Left forelimb (tissue), 1 donor: ENCODE measurements at regions not wholly inside any gene's neighbourhood (a gene's known extent, or its start where the extent isn't known, plus 50 kb on each side); places are given as distances from the start of the nearest gene placed in this dataset.
"Not testable (repeated sequence)": the region's sequence is repeated elsewhere in the genome, so short reads cannot be mapped to it uniquely, and the experiment has no call there.

Experiments
- DNase-seq: peaks from one replicate; pipeline ENCODE4 v3.0.0-alpha.2; 2018; ENCODE audit warnings: low spot score

DNA sequence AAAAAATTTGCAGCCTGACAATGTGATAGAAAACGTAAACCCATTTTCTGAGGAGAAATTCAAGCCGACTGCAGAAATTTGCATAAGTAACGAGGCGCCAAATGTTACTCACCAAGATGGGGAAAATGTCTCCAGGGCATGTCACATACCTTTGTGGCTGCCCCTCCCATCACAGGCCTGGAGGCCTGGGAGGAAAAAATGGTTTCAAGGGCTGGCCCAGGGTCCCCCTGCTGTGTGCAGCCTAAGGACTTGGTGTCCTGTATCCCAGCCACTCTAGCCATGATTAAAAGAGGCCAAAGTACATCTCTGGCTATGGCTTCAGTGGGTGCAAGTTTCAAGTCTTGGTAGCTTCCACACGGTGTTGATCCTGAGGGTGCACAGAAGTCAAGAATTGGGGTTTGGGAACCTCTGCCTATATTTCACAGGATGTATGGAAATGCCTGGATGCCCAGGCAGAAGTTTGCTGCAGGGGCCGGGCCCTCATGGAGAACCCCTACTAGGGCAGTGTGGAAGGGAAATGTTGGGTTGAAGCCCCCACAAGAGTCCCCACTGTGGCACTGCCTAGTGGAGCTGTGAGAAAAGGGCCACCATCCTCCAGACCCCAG, 1842.3 kb downstream of the PCDH9 start:
- no peak for DNase-seq

- DNase-seq: no peak
Observed at GRCh38 chr13:65378943-65379519, 1851.1 kb downstream of the PCDH9 start.

DNA sequence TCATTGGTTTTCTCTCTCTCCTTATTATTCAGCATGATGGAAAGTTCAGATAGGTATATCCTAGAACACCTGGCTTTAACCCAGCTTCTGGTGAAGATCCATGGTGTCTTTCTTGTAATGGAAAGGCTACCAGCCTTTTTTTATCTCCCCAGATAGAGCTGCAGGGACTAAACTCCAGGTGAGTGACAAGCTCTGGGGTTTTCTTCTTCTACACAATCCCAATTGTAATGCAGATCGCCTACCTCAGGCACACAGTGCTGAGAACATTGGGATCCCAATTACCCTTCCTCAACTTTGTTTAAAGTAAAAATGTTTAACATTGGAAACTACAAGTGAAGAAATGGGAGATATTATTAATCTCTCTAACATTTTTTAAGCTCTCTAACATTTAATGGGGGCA, 1851.7 kb downstream of the PCDH9 start:
- no peak for DNase-seq

GRCh38 chr13:65368832-65369231, 1861.3 kb downstream of the PCDH9 start:
- DNase-seq: no peak

GRCh38 chr13:65353951-65354350, 1876.2 kb downstream of the PCDH9 start:
- DNase-seq: no peak

DNA sequence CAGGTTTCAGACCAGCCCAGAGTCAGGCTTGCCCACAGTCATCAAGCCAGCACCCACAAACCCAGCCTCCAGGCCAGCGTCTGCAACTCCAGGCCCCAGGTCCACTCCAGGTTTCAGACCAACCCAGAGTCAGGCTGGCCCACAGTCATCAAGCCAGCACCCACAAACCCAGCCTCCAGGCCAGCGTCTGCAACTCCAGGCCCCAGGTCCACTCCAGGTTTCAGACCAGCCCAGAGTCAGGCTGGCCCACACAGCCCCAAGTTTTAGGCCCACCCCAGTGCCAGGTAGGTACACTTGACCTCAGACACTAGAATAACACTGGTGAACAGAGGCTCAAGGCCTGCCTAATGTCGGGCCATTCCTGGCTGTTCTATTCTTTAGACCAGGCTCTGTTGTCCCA, 1877.0 kb downstream of the PCDH9 start:
- DNase-seq: not testable (repeated sequence)

DNA sequence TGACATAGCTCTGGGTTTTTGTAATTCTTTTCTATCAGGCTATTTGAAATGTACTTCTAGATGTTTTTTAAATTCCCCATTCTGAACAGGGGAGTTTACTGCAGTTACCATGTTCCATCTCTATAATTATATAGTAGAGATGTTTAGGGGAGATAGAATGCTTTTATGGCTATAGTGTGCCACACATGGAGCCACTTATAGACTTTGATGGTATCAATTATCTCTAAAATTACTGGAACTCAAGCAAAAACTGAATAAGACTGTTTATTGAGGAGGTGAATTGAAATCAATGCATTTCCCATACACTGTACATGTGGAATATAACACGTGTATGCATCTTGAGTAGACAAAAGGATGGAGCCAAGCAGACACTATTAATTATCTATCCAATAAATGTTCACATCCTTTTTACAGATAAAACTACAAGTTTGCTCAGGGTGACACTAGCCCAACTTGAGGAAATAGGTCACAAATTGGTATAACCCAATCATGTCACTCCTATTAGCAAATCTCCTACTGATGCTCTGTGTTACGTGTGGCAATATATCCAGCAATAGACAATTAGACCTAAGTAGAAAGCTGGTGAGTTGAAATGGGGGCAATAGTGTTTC, 1882.6 kb downstream of the PCDH9 start:
- no peak for DNase-seq

DNA sequence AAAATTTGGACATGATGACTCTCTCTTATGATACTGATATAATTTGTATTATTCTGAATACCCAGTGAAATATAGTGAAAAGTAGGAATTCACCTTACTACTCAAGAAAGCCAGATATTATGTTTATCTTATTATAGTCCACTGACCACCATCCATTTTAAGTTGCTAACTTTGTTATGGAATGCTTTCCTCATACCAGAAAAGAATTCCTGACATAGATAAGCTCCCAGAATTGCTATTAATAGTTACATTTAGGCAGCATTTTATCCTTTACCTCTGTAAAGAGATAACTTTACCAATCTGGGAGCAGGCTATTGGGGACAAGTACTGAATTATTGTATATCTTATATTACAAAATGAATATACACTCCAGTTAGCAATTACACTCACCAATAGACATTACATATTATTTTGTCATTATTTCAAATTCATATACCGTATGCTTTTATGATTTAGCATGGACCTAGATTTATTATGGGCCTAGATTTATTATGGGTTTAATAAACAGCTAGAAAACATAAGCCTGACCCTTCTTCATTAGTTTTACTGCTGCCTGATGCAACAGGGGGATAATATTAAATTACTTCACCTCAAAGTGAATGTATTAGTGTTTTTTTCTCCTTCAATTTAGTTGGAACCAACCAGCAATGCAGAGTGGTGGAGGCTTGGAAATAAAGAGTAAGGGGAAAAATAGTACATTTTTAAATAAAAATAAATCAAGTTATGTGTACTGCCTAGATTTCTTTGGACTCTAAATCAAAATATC, 1886.1 kb downstream of the PCDH9 start:
- no peak for DNase-seq

- DNase-seq: no peak
Observed at GRCh38 chr13:65342541-65343337, 1887.4 kb downstream of the PCDH9 start.

DNA sequence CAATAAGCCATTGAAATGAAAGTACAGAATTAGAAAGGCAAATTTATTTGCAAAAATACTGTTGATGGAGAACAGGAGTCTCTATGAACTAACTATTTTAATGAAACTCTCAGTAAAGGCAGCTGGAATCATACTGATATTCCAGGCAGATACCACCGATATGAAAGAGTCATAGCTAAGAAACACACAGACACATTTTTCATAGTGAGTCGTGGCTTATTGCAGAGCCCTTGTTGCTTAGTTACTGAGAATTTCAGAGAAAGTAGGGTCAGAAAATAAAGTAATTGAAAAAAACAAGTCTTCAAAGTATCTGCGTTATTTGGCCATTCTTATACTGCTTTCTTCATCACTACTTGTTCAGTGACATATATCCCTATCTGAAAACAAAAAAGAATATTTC, 1890.9 kb downstream of the PCDH9 start:
- no peak for DNase-seq

- no peak for DNase-seq
Observed at GRCh38 chr13:65336916-65337315, 1893.2 kb downstream of the PCDH9 start.

GRCh38 chr13:65336087-65336749, 1893.9 kb downstream of the PCDH9 start:
- DNase-seq: no peak

DNA sequence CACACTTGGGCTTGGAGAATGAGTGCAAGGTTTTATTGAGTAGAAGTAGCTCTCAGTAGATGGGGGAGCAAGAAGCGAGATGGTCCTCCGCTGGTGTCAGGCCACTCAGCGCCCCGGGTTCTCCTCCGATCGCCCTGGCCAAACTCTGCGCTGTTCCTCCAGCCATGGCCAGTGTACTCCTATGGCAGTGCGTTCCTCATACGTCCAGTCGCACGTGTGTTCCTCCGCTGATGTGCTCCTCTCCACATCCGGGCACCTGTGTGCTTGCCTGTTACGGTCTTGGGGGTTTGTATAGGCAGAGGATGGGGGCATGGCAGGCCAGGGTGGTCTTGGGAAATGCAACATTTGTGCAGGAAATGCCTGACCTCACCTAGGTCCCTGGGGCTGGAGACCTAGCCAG, 1899.4 kb downstream of the PCDH9 start:
- DNase-seq: no peak

GRCh38 chr13:65330287-65330686, 1899.8 kb downstream of the PCDH9 start:
- DNase-seq: no peak

DNA sequence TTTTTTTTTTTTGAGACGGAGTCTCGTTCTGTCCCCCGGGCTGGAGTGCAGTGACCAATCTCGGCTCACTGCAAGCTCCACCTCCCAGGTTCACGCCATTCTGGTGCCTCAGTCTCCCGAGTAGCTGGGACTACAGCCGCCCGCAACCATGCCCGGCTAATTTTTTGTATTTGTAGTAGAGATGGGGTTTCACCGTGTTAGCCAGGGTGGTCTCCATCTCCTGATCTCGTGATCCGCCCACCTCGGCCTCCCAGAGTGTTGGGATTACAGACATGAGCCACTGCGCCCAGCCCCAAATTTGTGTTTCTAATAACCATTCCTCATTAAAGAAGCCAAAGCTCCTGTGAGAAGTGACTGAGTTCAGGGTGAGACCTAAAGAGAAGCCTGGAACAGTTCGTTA, 1906.9 kb downstream of the PCDH9 start:
- DNase-seq: not testable (repeated sequence)

GRCh38 chr13:65321423-65321822, 1908.7 kb downstream of the PCDH9 start:
- not testable (repeated sequence) for DNase-seq

GRCh38 chr13:65314008-65314407, 1916.1 kb downstream of the PCDH9 start:
- DNase-seq: no peak

GRCh38 chr13:65310663-65311328, 1919.3 kb downstream of the PCDH9 start:
- DNase-seq: no peak

- no peak for DNase-seq
Observed at GRCh38 chr13:65309906-65310305, 1920.2 kb downstream of the PCDH9 start.

DNA sequence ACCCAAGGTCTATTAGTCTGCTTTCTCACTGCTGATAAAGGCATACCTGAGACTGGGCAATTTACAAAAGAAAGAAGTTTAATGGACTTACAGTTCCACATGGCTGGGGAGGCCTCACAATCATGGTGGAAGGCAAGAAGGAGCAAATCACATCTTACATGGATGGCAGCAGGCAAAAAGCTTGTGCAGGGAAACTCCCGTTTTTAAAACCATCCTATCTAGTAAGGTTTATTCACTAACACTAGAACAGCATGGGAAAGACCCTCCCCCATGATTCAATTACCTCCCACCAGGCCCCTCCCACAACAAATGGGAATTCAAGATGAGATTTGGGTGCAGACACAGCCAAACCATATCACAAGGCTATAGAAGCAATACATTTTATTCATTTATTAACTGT, 1921.4 kb downstream of the PCDH9 start:
- not testable (repeated sequence) for DNase-seq

- no peak for DNase-seq
Observed at GRCh38 chr13:65307056-65307455, 1923.1 kb downstream of the PCDH9 start.
